ENCODE measurements at regions not wholly inside any gene's neighbourhood (a gene's known extent, or its start where the extent isn't known, plus 50 kb on each side); places are given as distances from the start of the nearest gene placed in this dataset.

- Histone ChIP-seq H3K4me3 (ENCODE audit: low read length in 3 of 3) (no peak overlapping the region), H3K36me3 (ENCODE audit: control insufficient read depth in 3 of 3, insufficient read depth in 3 of 3, low read length in 3 of 3) (no peaks in the 10 kb centered on the region), H3K4me1 (ENCODE audit: control insufficient read depth in 3 of 3, insufficient read depth in 3 of 3, low read length in 3 of 3) (no peaks in the 10 kb centered on the region), H3K9me3 (ENCODE audit: control insufficient read depth in 3 of 3, low read length in 3 of 3) (no peaks in the 10 kb centered on the region), H3K27me3 (ENCODE audit: control insufficient read depth in 3 of 3, insufficient read depth in 3 of 3, low read length in 3 of 3) (no peaks in the 10 kb centered on the region), H3K9ac (ENCODE audit: low read depth in 1 of 3, low read length in 3 of 3) (no peak overlapping the region), H3K27ac (ENCODE audit: low read depth, low read length) (no peak overlapping the region)
Measured at GRCh38 chr21:28538987-28539622, 453.6 kb downstream of the LTN1 start.

- Histone ChIP-seq H3K27me3 (ENCODE audit: control insufficient read depth in 3 of 3, insufficient read depth in 3 of 3, low read length in 3 of 3) (no peaks in the 10 kb centered on the region), H3K9ac (ENCODE audit: low read depth in 1 of 3, low read length in 3 of 3) (no peak overlapping the region), H3K4me1 (ENCODE audit: control insufficient read depth in 3 of 3, insufficient read depth in 3 of 3, low read length in 3 of 3) (no peaks in the 10 kb centered on the region)
Measured at GRCh38 chr21:28537371-28538079, 455.2 kb downstream of the LTN1 start.

GRCh38 chr21:28532446-28532845 lies 460.2 kb downstream of the LTN1 start:
- H3K4me1 ChIP-seq (ENCODE audit: control insufficient read depth in 3 of 3, insufficient read depth in 3 of 3, low read length in 3 of 3): no peaks in the 10 kb centered on the region

More at GRCh38 chr21:28537371-28538079, 455.2 kb downstream of the LTN1 start:
- Histone ChIP-seq H3K36me3 (ENCODE audit: control insufficient read depth in 3 of 3, insufficient read depth in 3 of 3, low read length in 3 of 3) (no peaks in the 10 kb centered on the region), H3K4me3 (ENCODE audit: low read length in 3 of 3) (no peak overlapping the region), H3K27ac (ENCODE audit: low read depth, low read length) (no peak overlapping the region), H3K9me3 (ENCODE audit: control insufficient read depth in 3 of 3, low read length in 3 of 3) (no peaks in the 10 kb centered on the region)

GRCh38 chr21:28523367-28523766 lies 469.3 kb downstream of the LTN1 start:
- Histone ChIP-seq H3K9me3 (ENCODE audit: control insufficient read depth in 3 of 3, low read length in 3 of 3) (no peaks in the 10 kb centered on the region), H3K9ac (ENCODE audit: low read depth in 1 of 3, low read length in 3 of 3) (no peak overlapping the region), H3K27ac (ENCODE audit: low read depth, low read length) (no peak overlapping the region), H3K36me3 (ENCODE audit: control insufficient read depth in 3 of 3, insufficient read depth in 3 of 3, low read length in 3 of 3) (no peaks in the 10 kb centered on the region), H3K27me3 (ENCODE audit: control insufficient read depth in 3 of 3, insufficient read depth in 3 of 3, low read length in 3 of 3) (no peaks in the 10 kb centered on the region), H3K4me1 (ENCODE audit: control insufficient read depth in 3 of 3, insufficient read depth in 3 of 3, low read length in 3 of 3) (no peaks in the 10 kb centered on the region), H3K4me3 (ENCODE audit: low read length in 3 of 3) (no peak overlapping the region)

More at GRCh38 chr21:28532446-28532845, 460.2 kb downstream of the LTN1 start:
- Histone ChIP-seq H3K27me3 (ENCODE audit: control insufficient read depth in 3 of 3, insufficient read depth in 3 of 3, low read length in 3 of 3) (no peaks in the 10 kb centered on the region), H3K36me3 (ENCODE audit: control insufficient read depth in 3 of 3, insufficient read depth in 3 of 3, low read length in 3 of 3) (no peaks in the 10 kb centered on the region), H3K9me3 (ENCODE audit: control insufficient read depth in 3 of 3, low read length in 3 of 3) (no peaks in the 10 kb centered on the region), H3K27ac (ENCODE audit: low read depth, low read length) (no peak overlapping the region), H3K4me3 (ENCODE audit: low read length in 3 of 3) (no peak overlapping the region), H3K9ac (ENCODE audit: low read depth in 1 of 3, low read length in 3 of 3) (no peak overlapping the region)

GRCh38 chr21:28522014-28522799 lies 470.5 kb downstream of the LTN1 start:
- no peaks in the 10 kb centered on the region for H3K27me3 ChIP-seq (ENCODE audit: control insufficient read depth in 3 of 3, insufficient read depth in 3 of 3, low read length in 3 of 3)
- H3K27ac ChIP-seq (ENCODE audit: low read depth, low read length): peak overlapping the region; percentile 20
- no peak overlapping the region for H3K9ac ChIP-seq (ENCODE audit: low read depth in 1 of 3, low read length in 3 of 3)
- no peaks in the 10 kb centered on the region for H3K9me3 ChIP-seq (ENCODE audit: control insufficient read depth in 3 of 3, low read length in 3 of 3)
- no peak overlapping the region for H3K4me3 ChIP-seq (ENCODE audit: low read length in 3 of 3)
- peaks cover 0 to under 1% (median 0%) of the 10 kb centered on the region in 3 donors for H3K4me1 ChIP-seq (ENCODE audit: control insufficient read depth in 3 of 3, insufficient read depth in 3 of 3, low read length in 3 of 3)
- H3K36me3 ChIP-seq (ENCODE audit: control insufficient read depth in 3 of 3, insufficient read depth in 3 of 3, low read length in 3 of 3): no peaks in the 10 kb centered on the region

GRCh38 chr21:28518630-28519029 lies 474.0 kb downstream of the LTN1 start:
- Histone ChIP-seq H3K4me1 (ENCODE audit: control insufficient read depth in 3 of 3, insufficient read depth in 3 of 3, low read length in 3 of 3) (peaks cover 0 to 5% (median 2%) of the 10 kb centered on the region in 3 donors), H3K4me3 (ENCODE audit: low read length in 3 of 3) (no peak overlapping the region), H3K27ac (ENCODE audit: low read depth, low read length) (no peak overlapping the region), H3K27me3 (ENCODE audit: control insufficient read depth in 3 of 3, insufficient read depth in 3 of 3, low read length in 3 of 3) (no peaks in the 10 kb centered on the region), H3K9ac (ENCODE audit: low read depth in 1 of 3, low read length in 3 of 3) (no peak overlapping the region), H3K36me3 (ENCODE audit: control insufficient read depth in 3 of 3, insufficient read depth in 3 of 3, low read length in 3 of 3) (no peaks in the 10 kb centered on the region), H3K9me3 (ENCODE audit: control insufficient read depth in 3 of 3, low read length in 3 of 3) (no peaks in the 10 kb centered on the region)

- Histone ChIP-seq H3K27me3 (ENCODE audit: control insufficient read depth in 3 of 3, insufficient read depth in 3 of 3, low read length in 3 of 3) (no peaks in the 10 kb centered on the region), H3K27ac (ENCODE audit: low read depth, low read length) (no peak overlapping the region), H3K4me3 (ENCODE audit: low read length in 3 of 3) (peak overlapping the region in 1 of 3 donors; percentile 33), H3K9me3 (ENCODE audit: control insufficient read depth in 3 of 3, low read length in 3 of 3) (no peaks in the 10 kb centered on the region), H3K9ac (ENCODE audit: low read depth in 1 of 3, low read length in 3 of 3) (no peak overlapping the region), H3K36me3 (ENCODE audit: control insufficient read depth in 3 of 3, insufficient read depth in 3 of 3, low read length in 3 of 3) (no peaks in the 10 kb centered on the region), H3K4me1 (ENCODE audit: control insufficient read depth in 3 of 3, insufficient read depth in 3 of 3, low read length in 3 of 3) (peaks cover 0 to 5% (median 2%) of the 10 kb centered on the region in 3 donors)
Measured at GRCh38 chr21:28516991-28517592, 475.6 kb downstream of the LTN1 start.

GRCh38 chr21:28516021-28516420 lies 476.7 kb downstream of the LTN1 start:
- Histone ChIP-seq H3K9ac (ENCODE audit: low read depth in 1 of 3, low read length in 3 of 3) (no peak overlapping the region), H3K4me3 (ENCODE audit: low read length in 3 of 3) (no peak overlapping the region), H3K4me1 (ENCODE audit: control insufficient read depth in 3 of 3, insufficient read depth in 3 of 3, low read length in 3 of 3) (peaks cover 0 to 5% (median 2%) of the 10 kb centered on the region in 3 donors), H3K9me3 (ENCODE audit: control insufficient read depth in 3 of 3, low read length in 3 of 3) (no peaks in the 10 kb centered on the region), H3K27ac (ENCODE audit: low read depth, low read length) (no peak overlapping the region), H3K27me3 (ENCODE audit: control insufficient read depth in 3 of 3, insufficient read depth in 3 of 3, low read length in 3 of 3) (no peaks in the 10 kb centered on the region), H3K36me3 (ENCODE audit: control insufficient read depth in 3 of 3, insufficient read depth in 3 of 3, low read length in 3 of 3) (no peaks in the 10 kb centered on the region)

- H3K27me3 ChIP-seq (ENCODE audit: control insufficient read depth in 3 of 3, insufficient read depth in 3 of 3, low read length in 3 of 3): no peaks in the 10 kb centered on the region
- peaks cover 0 to 5% (median 2%) of the 10 kb centered on the region in 3 donors for H3K4me1 ChIP-seq (ENCODE audit: control insufficient read depth in 3 of 3, insufficient read depth in 3 of 3, low read length in 3 of 3)
- H3K4me3 ChIP-seq (ENCODE audit: low read length in 3 of 3): no peak overlapping the region
- no peak overlapping the region for H3K27ac ChIP-seq (ENCODE audit: low read depth, low read length)
- no peak overlapping the region for H3K9ac ChIP-seq (ENCODE audit: low read depth in 1 of 3, low read length in 3 of 3)
- H3K36me3 ChIP-seq (ENCODE audit: control insufficient read depth in 3 of 3, insufficient read depth in 3 of 3, low read length in 3 of 3): no peaks in the 10 kb centered on the region
- no peaks in the 10 kb centered on the region for H3K9me3 ChIP-seq (ENCODE audit: control insufficient read depth in 3 of 3, low read length in 3 of 3)
Measured at GRCh38 chr21:28513428-28513827, 479.2 kb downstream of the LTN1 start.

Measured in skeletal muscle tissue (tissue), 3 donors.